Ascending aorta (tissue), 2 donors: ENCODE measurements at regions not wholly inside any gene's neighbourhood (a gene's known extent, or its start where the extent isn't known, plus 50 kb on each side); places are given as distances from the start of the nearest gene placed in this dataset.

Experiments used
- DNase-seq, 2 donors: peaks; one replicate each; pipeline ENCODE4 v3.0.0-alpha.2; 2019; ENCODE audit warnings: low spot score in 2 of 2
- H3K27ac ChIP-seq, 2 donors: fragments of 200-600 bp; sonication (generic); one replicate each; pipeline ENCODE4 v1.5.1; 2016 to 2017; ENCODE audit warnings: mild to moderate bottlenecking in 1 of 2
- H3K27me3 ChIP-seq: fragments of 200-600 bp; sonication (generic); one replicate; pipeline ENCODE4 v1.5.1; 2017
- H3K36me3 ChIP-seq, 2 donors: fragments of 200-600 bp; sonication (generic); one replicate each; pipeline ENCODE4 v1.5.1; 2016
- H3K4me1 ChIP-seq, 2 donors: fragments of 200-600 bp; sonication (generic); one replicate each; pipeline ENCODE4 v1.5.1; 2016 to 2017; ENCODE audit warnings: mild to moderate bottlenecking in 1 of 2
- H3K4me3 ChIP-seq, 2 donors: fragments of 200-600 bp; sonication (generic); one replicate each; pipeline ENCODE4 v1.5.1; 2016 to 2017; ENCODE audit warnings: mild to moderate bottlenecking in 1 of 2
- H3K9me3 ChIP-seq, 2 donors: fragments of 200-600 bp; sonication (generic); one replicate each; pipeline ENCODE4 v1.5.1; 2016
- intact Hi-C: fragments of 100-400 bp; cut with DNase I; formaldehyde crosslinking; loops from one replicate; pipeline ENCODE4 v1.15.1; 2023
- TF ChIP-seq, protein P1 (sequence below), 3 experiments: fragments of 200-600 bp in 2 of 3; fragments of 450-650 bp in 1 of 3; sonication (generic) in 2 of 3; IDR thresholded peaks; one replicate each; pipeline ENCODE4 v1.5.1; 2016 to 2019; ENCODE audit warnings: antibody characterized with exemption in 3 of 3, mild to moderate bottlenecking in 1 of 3, moderate library complexity in 1 of 3

DNA sequence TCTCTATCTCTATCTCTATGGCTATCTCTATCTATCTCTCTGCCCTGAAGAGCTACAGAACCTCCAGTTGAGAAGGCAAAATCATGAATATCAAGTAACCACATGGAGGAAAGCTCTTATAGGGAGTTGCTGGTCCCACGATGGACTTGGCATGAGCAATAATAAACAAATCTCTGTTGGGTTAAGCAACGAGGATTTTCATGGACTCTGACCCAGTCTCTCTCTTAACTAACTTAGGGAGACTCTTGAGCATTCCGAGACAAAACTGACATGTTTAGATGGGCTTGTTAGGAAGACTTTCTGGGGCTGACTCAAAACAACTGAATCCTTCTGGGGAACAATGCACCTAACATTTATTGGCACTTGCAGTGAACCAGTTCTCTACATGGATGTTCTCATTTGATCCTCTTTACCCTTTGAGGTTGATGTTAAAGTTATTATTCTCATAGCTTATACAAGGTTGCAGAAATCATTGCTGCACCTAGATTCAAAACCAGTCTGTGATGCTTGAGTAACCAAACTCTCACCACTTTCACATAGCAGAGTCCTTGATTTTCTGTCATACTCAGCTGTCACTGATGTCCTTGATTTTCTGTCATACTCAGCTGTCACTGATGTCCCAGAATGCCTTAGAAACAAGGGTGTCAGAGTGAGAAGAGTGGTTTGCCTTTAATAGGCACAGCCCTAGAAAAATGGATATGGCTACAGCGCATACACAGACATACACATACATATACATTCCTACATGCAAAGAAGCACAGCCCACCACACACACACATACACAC lies 354.6 kb upstream of the MAF start:
- intact Hi-C loops, result no loop called here
- H3K27me3 ChIP-seq, result no peaks in the 10 kb centered on the region
- no peak for DNase-seq
- H3K36me3 ChIP-seq, result no peaks in the 10 kb centered on the region
- H3K4me1 ChIP-seq, result no peaks in the 10 kb centered on the region
- H3K9me3 ChIP-seq, result no peaks in the 10 kb centered on the region
- H3K27ac ChIP-seq, result no peak overlapping the region
- no peak overlapping the region for H3K4me3 ChIP-seq
- TF ChIP-seq, protein P1, sequence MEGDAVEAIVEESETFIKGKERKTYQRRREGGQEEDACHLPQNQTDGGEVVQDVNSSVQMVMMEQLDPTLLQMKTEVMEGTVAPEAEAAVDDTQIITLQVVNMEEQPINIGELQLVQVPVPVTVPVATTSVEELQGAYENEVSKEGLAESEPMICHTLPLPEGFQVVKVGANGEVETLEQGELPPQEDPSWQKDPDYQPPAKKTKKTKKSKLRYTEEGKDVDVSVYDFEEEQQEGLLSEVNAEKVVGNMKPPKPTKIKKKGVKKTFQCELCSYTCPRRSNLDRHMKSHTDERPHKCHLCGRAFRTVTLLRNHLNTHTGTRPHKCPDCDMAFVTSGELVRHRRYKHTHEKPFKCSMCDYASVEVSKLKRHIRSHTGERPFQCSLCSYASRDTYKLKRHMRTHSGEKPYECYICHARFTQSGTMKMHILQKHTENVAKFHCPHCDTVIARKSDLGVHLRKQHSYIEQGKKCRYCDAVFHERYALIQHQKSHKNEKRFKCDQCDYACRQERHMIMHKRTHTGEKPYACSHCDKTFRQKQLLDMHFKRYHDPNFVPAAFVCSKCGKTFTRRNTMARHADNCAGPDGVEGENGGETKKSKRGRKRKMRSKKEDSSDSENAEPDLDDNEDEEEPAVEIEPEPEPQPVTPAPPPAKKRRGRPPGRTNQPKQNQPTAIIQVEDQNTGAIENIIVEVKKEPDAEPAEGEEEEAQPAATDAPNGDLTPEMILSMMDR (IDR thresholded peaks at IDR 0.05), result no peak

DNA sequence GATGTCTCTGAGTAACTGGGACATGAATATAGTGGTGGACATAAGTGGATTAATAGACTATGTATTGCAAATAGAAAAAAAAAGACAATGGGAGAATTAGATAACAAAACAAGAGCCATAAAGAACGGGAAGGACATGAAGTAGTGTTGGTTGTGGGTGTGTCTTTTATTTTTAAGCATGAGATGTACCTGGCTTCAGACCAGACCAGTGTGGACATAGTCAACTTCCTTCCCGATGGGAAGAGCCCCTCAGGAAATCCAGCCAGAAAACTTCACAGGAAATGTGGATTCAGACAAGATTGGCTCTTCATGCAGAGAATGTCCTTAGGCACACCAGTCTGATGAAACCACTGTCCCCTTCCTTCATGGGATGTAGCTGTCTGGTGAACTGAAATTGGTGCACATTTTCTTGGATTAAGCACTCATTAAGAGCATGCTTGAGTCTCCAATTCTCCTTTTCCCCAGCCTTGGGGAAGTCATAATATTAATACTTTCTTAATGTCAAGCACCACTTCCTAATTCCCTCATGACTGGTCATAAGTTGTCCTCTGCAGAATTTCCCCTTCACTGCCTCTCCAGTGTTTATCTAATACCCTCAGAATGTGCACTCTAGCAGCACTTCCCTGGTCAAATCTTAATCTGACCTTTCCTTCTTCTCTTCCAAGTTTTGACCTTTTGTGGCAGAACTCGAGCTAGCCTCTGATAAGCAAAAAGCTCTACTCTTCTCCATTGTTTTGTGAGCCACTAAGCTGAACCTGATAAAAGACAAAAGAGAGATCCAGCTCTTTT lies 350.6 kb upstream of the MAF start:
- no peaks in the 10 kb centered on the region for H3K9me3 ChIP-seq
- no peaks in the 10 kb centered on the region for H3K4me1 ChIP-seq
- H3K27ac ChIP-seq, result no peak overlapping the region
- no peaks in the 10 kb centered on the region for H3K36me3 ChIP-seq
- no peak overlapping the region for H3K4me3 ChIP-seq
- DNase-seq, result no peak
- intact Hi-C loops, result no loop called here
- no peaks in the 10 kb centered on the region for H3K27me3 ChIP-seq
- TF ChIP-seq, protein P1 (IDR thresholded peaks at IDR 0.05), result no peak

GRCh38 chr16:79949417-79949816 lies 348.9 kb upstream of the MAF start:
- Histone ChIP-seq H3K36me3 (no peaks in the 10 kb centered on the region), H3K4me3 (no peak overlapping the region), H3K4me1 (no peaks in the 10 kb centered on the region), H3K27ac (no peak overlapping the region), H3K27me3 (no peaks in the 10 kb centered on the region), H3K9me3 (no peaks in the 10 kb centered on the region)
- no peak for DNase-seq
- TF ChIP-seq, protein P1 (IDR thresholded peaks at IDR 0.05), result no peak
- intact Hi-C loops, result no loop called here

- Histone ChIP-seq H3K27me3 (no peaks in the 10 kb centered on the region), H3K4me1 (no peaks in the 10 kb centered on the region), H3K9me3 (no peaks in the 10 kb centered on the region), H3K4me3 (no peak overlapping the region), H3K36me3 (no peaks in the 10 kb centered on the region), H3K27ac (no peak overlapping the region)
- DNase-seq, result no peak
- TF ChIP-seq, protein P1 (IDR thresholded peaks at IDR 0.05), result no peak
- intact Hi-C loops, result no loop called here
These were observed 347.2 kb upstream of the MAF start for GRCh38 chr16:79947771-79948170.

DNA sequence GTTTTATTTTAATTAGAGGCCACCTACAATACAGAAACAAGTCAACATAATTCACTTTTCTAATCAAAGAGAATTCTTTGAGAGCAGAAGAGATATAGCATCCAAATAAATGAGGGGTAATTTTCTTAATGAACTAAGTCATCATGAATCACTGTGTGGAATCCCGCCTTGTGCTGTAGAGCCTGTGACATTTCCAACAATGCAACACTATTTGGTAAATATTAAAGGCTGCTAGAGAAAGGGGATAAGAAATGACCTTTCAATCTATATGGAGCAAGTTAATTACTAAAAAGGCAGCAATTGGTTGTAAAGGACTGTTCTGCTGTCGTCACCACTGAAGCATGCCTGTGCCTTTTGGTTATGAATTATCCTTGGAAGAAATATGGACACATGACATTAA lies 345.7 kb upstream of the MAF start:
- DNase-seq, result no peak
- intact Hi-C loops, result no loop called here
- Histone ChIP-seq H3K27ac (no peak overlapping the region), H3K4me3 (no peak overlapping the region), H3K4me1 (no peaks in the 10 kb centered on the region), H3K36me3 (no peaks in the 10 kb centered on the region), H3K27me3 (no peaks in the 10 kb centered on the region), H3K9me3 (no peaks in the 10 kb centered on the region)
- TF ChIP-seq, protein P1 (IDR thresholded peaks at IDR 0.05), result no peak
